ENCODE measurements at regions not wholly inside any gene's neighbourhood (a gene's known extent, or its start where the extent isn't known, plus 50 kb on each side); places are given as distances from the start of the nearest gene placed in this dataset.

- intact Hi-C loops (cut with DNase I; ENCODE audit: low total_unique reads) = no loop called here
- Histone ChIP-seq H3K36me3 (no peaks in the 10 kb centered on the region), H3K9me3 (no peaks in the 10 kb centered on the region), H3K27ac (no peak overlapping the region), H3K4me1 (no peaks in the 10 kb centered on the region), H3K4me3 (no peak overlapping the region), H3K27me3 (no peaks in the 10 kb centered on the region)
- TF ChIP-seq POLR2A (IDR thresholded peaks at IDR 0.05) (no peak), CTCF (IDR thresholded peaks at IDR 0.05) (no peak)
- no peak for DNase-seq
These were observed 359.4 kb downstream of the HINT1 start for GRCh38 chr5:130805648-130806047.

GRCh38 chr5:130805036-130805435, 360.0 kb downstream of the HINT1 start:
- intact Hi-C loops (cut with DNase I; ENCODE audit: low total_unique reads) = no loop called here
- H3K27me3 ChIP-seq = no peaks in the 10 kb centered on the region
- H3K4me1 ChIP-seq = no peaks in the 10 kb centered on the region
- no peak overlapping the region for H3K4me3 ChIP-seq
- H3K36me3 ChIP-seq = no peaks in the 10 kb centered on the region
- no peak overlapping the region for H3K27ac ChIP-seq
- DNase-seq = no peak
- TF ChIP-seq POLR2A (IDR thresholded peaks at IDR 0.05) (no peak), CTCF (IDR thresholded peaks at IDR 0.05) (no peak)
- no peaks in the 10 kb centered on the region for H3K9me3 ChIP-seq

DNA sequence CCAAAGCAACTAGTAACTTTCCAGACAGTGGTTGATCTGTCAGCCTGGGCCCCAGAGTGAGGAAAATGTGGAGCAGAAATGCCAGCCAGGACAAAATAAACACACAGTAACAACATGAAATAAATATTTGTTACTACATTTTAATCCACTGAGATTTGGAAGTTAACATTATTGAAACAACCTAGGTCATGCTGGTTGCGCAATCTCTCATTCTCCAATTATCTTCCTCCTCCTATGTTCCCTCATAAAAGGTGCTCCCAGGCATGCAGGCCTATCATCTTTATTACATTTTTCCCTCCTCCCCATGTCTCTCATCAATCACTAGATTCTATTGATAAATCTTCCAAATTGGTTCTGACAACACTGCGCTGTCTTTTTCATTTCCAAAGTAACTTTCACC, 363.1 kb downstream of the HINT1 start:
- DNase-seq = no peak
- Histone ChIP-seq H3K27me3 (no peaks in the 10 kb centered on the region), H3K27ac (no peak overlapping the region), H3K4me1 (no peaks in the 10 kb centered on the region), H3K9me3 (no peaks in the 10 kb centered on the region), H3K36me3 (no peaks in the 10 kb centered on the region), H3K4me3 (no peak overlapping the region)
- intact Hi-C loops (cut with DNase I; ENCODE audit: low total_unique reads) = no loop called here
- TF ChIP-seq POLR2A (IDR thresholded peaks at IDR 0.05) (no peak), CTCF (IDR thresholded peaks at IDR 0.05) (no peak)

DNA sequence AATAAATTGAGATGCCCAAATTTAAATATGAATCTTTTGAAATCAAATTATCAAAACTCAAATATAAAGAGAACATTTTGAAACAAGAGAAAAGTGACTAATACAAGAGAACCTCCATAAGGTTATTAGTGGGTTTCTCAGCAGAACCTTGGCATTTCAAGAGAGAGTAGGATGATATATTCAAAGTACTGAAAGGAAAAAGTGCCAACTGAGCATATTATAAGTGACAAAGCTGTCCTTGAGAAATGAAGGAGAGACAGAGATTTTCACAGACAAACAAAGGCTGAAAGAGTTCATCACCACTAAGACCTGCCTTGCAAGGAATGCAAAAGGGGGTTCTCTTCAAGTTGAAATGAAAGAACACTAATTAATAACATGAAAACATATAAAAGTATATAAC, 366.0 kb downstream of the HINT1 start:
- no peaks in the 10 kb centered on the region for H3K4me1 ChIP-seq
- H3K9me3 ChIP-seq = no peaks in the 10 kb centered on the region
- H3K4me3 ChIP-seq = no peak overlapping the region
- H3K27ac ChIP-seq = no peak overlapping the region
- H3K27me3 ChIP-seq = no peaks in the 10 kb centered on the region
- no peaks in the 10 kb centered on the region for H3K36me3 ChIP-seq
- no peak for DNase-seq
- intact Hi-C loops (cut with DNase I; ENCODE audit: low total_unique reads) = no loop called here
- TF ChIP-seq CTCF (IDR thresholded peaks at IDR 0.05) (no peak), POLR2A (IDR thresholded peaks at IDR 0.05) (no peak)

DNA sequence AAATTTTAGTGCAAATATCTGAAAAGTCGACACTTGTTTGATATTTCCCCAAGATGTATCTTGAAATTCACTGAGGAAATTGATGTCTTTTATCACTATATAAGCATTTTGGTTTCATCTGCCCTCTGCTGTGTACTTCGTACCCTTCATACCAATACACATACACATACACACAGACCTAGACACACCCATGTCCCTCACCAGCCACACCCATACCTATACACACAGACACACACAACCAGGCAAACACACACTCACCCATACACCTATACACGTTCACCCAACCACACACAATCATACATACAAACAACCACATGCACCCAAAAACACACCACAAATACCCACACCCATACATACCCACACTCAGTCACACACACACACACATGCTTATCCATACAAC, 367.8 kb downstream of the HINT1 start:
- DNase-seq = no peak
- no peak overlapping the region for H3K4me3 ChIP-seq
- intact Hi-C loops (cut with DNase I; ENCODE audit: low total_unique reads) = no loop called here
- no peaks in the 10 kb centered on the region for H3K27me3 ChIP-seq
- H3K27ac ChIP-seq = no peak overlapping the region
- no peaks in the 10 kb centered on the region for H3K4me1 ChIP-seq
- no peaks in the 10 kb centered on the region for H3K9me3 ChIP-seq
- H3K36me3 ChIP-seq = no peaks in the 10 kb centered on the region
- no peak for TF ChIP-seq CTCF (IDR thresholded peaks at IDR 0.05)
- TF ChIP-seq POLR2A (IDR thresholded peaks at IDR 0.05) = no peak

Measured in uterus (tissue), 3 donors.